ENCODE measurements at regions not wholly inside any gene's neighbourhood (a gene's known extent, or its start where the extent isn't known, plus 50 kb on each side); places are given as distances from the start of the nearest gene placed in this dataset.

DNA sequence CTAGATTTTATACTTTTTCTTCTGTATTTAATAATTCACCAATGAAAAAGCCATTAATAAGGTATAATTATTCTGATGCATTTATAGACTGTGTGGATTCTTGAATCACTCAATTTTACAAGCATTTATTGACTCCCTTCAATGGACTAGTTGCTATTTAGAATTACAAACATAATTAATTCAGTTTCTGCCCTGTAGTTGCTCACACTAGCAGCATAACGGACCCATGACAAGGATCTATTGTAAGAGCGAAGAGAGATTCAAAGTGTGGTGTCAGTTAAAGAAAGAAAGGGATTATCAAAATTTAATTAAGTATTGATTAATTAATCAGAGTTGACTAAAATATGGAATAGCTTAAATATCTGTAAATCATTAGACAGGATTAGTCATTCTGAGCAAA, 602.6 kb upstream of the PTCHD4 start:
- ChIA-PET RAD21 (ENCODE audit: unreplicated experiment) (no interaction called here), CTCF (no interaction called here), POLR2A (no interaction called here), SMC1A (ENCODE audit: uncharacterized antibody, unreplicated experiment) (no interaction called here)
- Histone ChIP-seq H4K20me1 (ENCODE audit: control insufficient read depth, insufficient read depth) (no peaks in the 10 kb centered on the region), H2AFZ (ENCODE audit: control insufficient read depth, low read depth, low read length) (no peak overlapping the region), H3K79me2 (ENCODE audit: control insufficient read depth, insufficient read depth, low read length) (no peaks in the 10 kb centered on the region), H3K27ac (ENCODE audit: control insufficient read depth, insufficient read depth) (no peak overlapping the region), H3K9me3 (replicated peaks; ENCODE audit: control insufficient read depth, insufficient read depth, low read length) (no peaks in the 10 kb centered on the region), H3K4me3 (no peak overlapping the region), H3K4me1 (ENCODE audit: control insufficient read depth, insufficient read depth, low read length) (no peaks in the 10 kb centered on the region), H3K36me3 (ENCODE audit: control insufficient read depth in 2 of 2, insufficient read depth in 2 of 2, low read length in 1 of 2) (no peaks in the 10 kb centered on the region), H3K4me2 (ENCODE audit: control insufficient read depth, insufficient read depth) (no peak overlapping the region), H3K27me3 (replicated peaks in 1 of 2; ENCODE audit: control insufficient read depth in 2 of 2, insufficient read depth in 2 of 2, low read length in 1 of 2) (no peaks in the 10 kb centered on the region), H3K9ac (ENCODE audit: control insufficient read depth, insufficient read depth, low read length) (no peak overlapping the region)
- 25% methylated on average over 2 of the region's 2 CpGs for WGBS (ENCODE audit: insufficient coverage, insufficient replicate concordance, low lambda C conversion rate, missing lambda C conversion rate)
- BruUV-seq (replicated peaks) = no TSS peak
- ATAC-seq = no peak
- in situ Hi-C loops (cut with MboI) = no loop called here
- no peak for DNase-seq (ENCODE audit: low read depth, low spot score)
- no peak for FAIRE-seq
- intact Hi-C loops (cut with micrococcal nuclease; ENCODE audit: unreplicated experiment) = no loop called here
- TF ChIP-seq, protein P1, sequence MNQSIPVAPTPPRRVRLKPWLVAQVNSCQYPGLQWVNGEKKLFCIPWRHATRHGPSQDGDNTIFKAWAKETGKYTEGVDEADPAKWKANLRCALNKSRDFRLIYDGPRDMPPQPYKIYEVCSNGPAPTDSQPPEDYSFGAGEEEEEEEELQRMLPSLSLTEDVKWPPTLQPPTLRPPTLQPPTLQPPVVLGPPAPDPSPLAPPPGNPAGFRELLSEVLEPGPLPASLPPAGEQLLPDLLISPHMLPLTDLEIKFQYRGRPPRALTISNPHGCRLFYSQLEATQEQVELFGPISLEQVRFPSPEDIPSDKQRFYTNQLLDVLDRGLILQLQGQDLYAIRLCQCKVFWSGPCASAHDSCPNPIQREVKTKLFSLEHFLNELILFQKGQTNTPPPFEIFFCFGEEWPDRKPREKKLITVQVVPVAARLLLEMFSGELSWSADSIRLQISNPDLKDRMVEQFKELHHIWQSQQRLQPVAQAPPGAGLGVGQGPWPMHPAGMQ (IDR thresholded peaks at IDR 0.05; ENCODE audit: borderline replicate concordance) = no peak
- TF ChIP-seq GATAD2B (conservative IDR thresholded peaks at IDR 0.05; ENCODE audit: low read depth) (no peak), STAT1 (conservative IDR thresholded peaks at IDR 0.05) (no peak), ASH2L (IDR thresholded peaks at IDR 0.05; ENCODE audit: borderline replicate concordance, low read depth) (no peak), HDAC2 (IDR thresholded peaks at IDR 0.05) (no peak), USF1 (IDR thresholded peaks at IDR 0.05; ENCODE audit: borderline replicate concordance, extremely low read length, insufficient read depth, low read depth, low read length) (no peak), RUNX3 (IDR thresholded peaks at IDR 0.05; ENCODE audit: low read length) (no peak), POLR2AphosphoS5 (IDR thresholded peaks at IDR 0.05; ENCODE audit: low read length) (no peak), KDM1A (IDR thresholded peaks at IDR 0.05; ENCODE audit: borderline replicate concordance) (no peak), ZBTB11 (CRISPR knock-in tag; IDR thresholded peaks at IDR 0.05) (no peak), PML (IDR thresholded peaks at IDR 0.05; ENCODE audit: low read length) (no peak)
- TF ChIP-seq, protein P2, sequence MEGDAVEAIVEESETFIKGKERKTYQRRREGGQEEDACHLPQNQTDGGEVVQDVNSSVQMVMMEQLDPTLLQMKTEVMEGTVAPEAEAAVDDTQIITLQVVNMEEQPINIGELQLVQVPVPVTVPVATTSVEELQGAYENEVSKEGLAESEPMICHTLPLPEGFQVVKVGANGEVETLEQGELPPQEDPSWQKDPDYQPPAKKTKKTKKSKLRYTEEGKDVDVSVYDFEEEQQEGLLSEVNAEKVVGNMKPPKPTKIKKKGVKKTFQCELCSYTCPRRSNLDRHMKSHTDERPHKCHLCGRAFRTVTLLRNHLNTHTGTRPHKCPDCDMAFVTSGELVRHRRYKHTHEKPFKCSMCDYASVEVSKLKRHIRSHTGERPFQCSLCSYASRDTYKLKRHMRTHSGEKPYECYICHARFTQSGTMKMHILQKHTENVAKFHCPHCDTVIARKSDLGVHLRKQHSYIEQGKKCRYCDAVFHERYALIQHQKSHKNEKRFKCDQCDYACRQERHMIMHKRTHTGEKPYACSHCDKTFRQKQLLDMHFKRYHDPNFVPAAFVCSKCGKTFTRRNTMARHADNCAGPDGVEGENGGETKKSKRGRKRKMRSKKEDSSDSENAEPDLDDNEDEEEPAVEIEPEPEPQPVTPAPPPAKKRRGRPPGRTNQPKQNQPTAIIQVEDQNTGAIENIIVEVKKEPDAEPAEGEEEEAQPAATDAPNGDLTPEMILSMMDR (IDR thresholded peaks at IDR 0.05 in 2 of 3, conservative IDR thresholded peaks at IDR 0.05 in 1 of 3; ENCODE audit: control insufficient read depth in 2 of 3, extremely low read depth in 1 of 3, insufficient read depth in 1 of 3, low read depth in 3 of 3, low read length in 3 of 3) = no peak
- TF ChIP-seq, protein P3, sequence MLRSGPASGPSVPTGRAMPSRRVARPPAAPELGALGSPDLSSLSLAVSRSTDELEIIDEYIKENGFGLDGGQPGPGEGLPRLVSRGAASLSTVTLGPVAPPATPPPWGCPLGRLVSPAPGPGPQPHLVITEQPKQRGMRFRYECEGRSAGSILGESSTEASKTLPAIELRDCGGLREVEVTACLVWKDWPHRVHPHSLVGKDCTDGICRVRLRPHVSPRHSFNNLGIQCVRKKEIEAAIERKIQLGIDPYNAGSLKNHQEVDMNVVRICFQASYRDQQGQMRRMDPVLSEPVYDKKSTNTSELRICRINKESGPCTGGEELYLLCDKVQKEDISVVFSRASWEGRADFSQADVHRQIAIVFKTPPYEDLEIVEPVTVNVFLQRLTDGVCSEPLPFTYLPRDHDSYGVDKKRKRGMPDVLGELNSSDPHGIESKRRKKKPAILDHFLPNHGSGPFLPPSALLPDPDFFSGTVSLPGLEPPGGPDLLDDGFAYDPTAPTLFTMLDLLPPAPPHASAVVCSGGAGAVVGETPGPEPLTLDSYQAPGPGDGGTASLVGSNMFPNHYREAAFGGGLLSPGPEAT (IDR thresholded peaks at IDR 0.05; ENCODE audit: low read depth) = no peak

Measured in GM12878 (cell line).